ENCODE measurements at regions not wholly inside any gene's neighbourhood (a gene's known extent, or its start where the extent isn't known, plus 50 kb on each side); places are given as distances from the start of the nearest gene placed in this dataset.

- Histone ChIP-seq H3K9me3 (ENCODE audit: low read length) (no peaks in the 10 kb centered on the region), H3K4me1 (ENCODE audit: insufficient read depth, low read length, severe bottlenecking) (no peaks in the 10 kb centered on the region), H3K36me3 (ENCODE audit: insufficient read depth, low read length) (no peaks in the 10 kb centered on the region), H4K20me1 (ENCODE audit: insufficient read depth, low read length) (no peaks in the 10 kb centered on the region), H3F3A (ENCODE audit: insufficient read depth, low read length) (no peaks in the 10 kb centered on the region), H3K27ac (ENCODE audit: low read depth, low read length, poor library complexity, severe bottlenecking) (no peak overlapping the region), H3K27me3 (ENCODE audit: insufficient read depth, low read length) (no peaks in the 10 kb centered on the region), H2AFZ (ENCODE audit: low read length) (no peak overlapping the region), H3K4me2 (ENCODE audit: low read length) (no peak overlapping the region), H3K79me2 (ENCODE audit: insufficient read depth, low read length) (no peaks in the 10 kb centered on the region), H3K4me3 (ENCODE audit: low read depth, low read length, poor library complexity, severe bottlenecking) (no peak overlapping the region), H3K9ac (ENCODE audit: low read length) (no peak overlapping the region), H3K9me2 (ENCODE audit: low read depth, low read length) (no peaks in the 10 kb centered on the region)
- no peak for TF ChIP-seq EZH2 (IDR thresholded peaks at IDR 0.05; ENCODE audit: borderline replicate concordance, low read length)
- TF ChIP-seq CTCF (IDR thresholded peaks at IDR 0.05; ENCODE audit: low read length) = no peak
These were observed 142.9 kb upstream of the NCKAP5 start for GRCh38 chr2:133711201-133711600.

- Histone ChIP-seq H3K9me3 (ENCODE audit: low read length) (no peaks in the 10 kb centered on the region), H3K79me2 (ENCODE audit: insufficient read depth, low read length) (no peaks in the 10 kb centered on the region), H3F3A (ENCODE audit: insufficient read depth, low read length) (no peaks in the 10 kb centered on the region), H4K20me1 (ENCODE audit: insufficient read depth, low read length) (no peaks in the 10 kb centered on the region), H3K9ac (ENCODE audit: low read length) (no peak overlapping the region), H3K36me3 (ENCODE audit: insufficient read depth, low read length) (no peaks in the 10 kb centered on the region), H3K4me3 (ENCODE audit: low read depth, low read length, poor library complexity, severe bottlenecking) (no peak overlapping the region), H3K27ac (ENCODE audit: low read depth, low read length, poor library complexity, severe bottlenecking) (no peak overlapping the region), H2AFZ (ENCODE audit: low read length) (no peak overlapping the region), H3K4me2 (ENCODE audit: low read length) (no peak overlapping the region), H3K9me2 (ENCODE audit: low read depth, low read length) (no peaks in the 10 kb centered on the region), H3K4me1 (ENCODE audit: insufficient read depth, low read length, severe bottlenecking) (no peaks in the 10 kb centered on the region), H3K27me3 (ENCODE audit: insufficient read depth, low read length) (no peaks in the 10 kb centered on the region)
- TF ChIP-seq CTCF (IDR thresholded peaks at IDR 0.05; ENCODE audit: low read length) (no peak), EZH2 (IDR thresholded peaks at IDR 0.05; ENCODE audit: borderline replicate concordance, low read length) (no peak)
These were observed 143.5 kb upstream of the NCKAP5 start for GRCh38 chr2:133711806-133712205.

GRCh38 chr2:133712369-133712768 is 144.1 kb upstream of the NCKAP5 start:
- Histone ChIP-seq H3K4me3 (ENCODE audit: low read depth, low read length, poor library complexity, severe bottlenecking) (no peak overlapping the region), H2AFZ (ENCODE audit: low read length) (no peak overlapping the region), H3K79me2 (ENCODE audit: insufficient read depth, low read length) (no peaks in the 10 kb centered on the region), H3K4me2 (ENCODE audit: low read length) (no peak overlapping the region), H3K27ac (ENCODE audit: low read depth, low read length, poor library complexity, severe bottlenecking) (no peak overlapping the region), H3K36me3 (ENCODE audit: insufficient read depth, low read length) (no peaks in the 10 kb centered on the region), H3K27me3 (ENCODE audit: insufficient read depth, low read length) (no peaks in the 10 kb centered on the region), H3K9ac (ENCODE audit: low read length) (no peak overlapping the region), H3F3A (ENCODE audit: insufficient read depth, low read length) (no peaks in the 10 kb centered on the region), H4K20me1 (ENCODE audit: insufficient read depth, low read length) (no peaks in the 10 kb centered on the region), H3K9me3 (ENCODE audit: low read length) (no peaks in the 10 kb centered on the region), H3K4me1 (ENCODE audit: insufficient read depth, low read length, severe bottlenecking) (no peaks in the 10 kb centered on the region), H3K9me2 (ENCODE audit: low read depth, low read length) (no peaks in the 10 kb centered on the region)
- TF ChIP-seq CTCF (IDR thresholded peaks at IDR 0.05; ENCODE audit: low read length) (no peak), EZH2 (IDR thresholded peaks at IDR 0.05; ENCODE audit: borderline replicate concordance, low read length) (no peak)
